ENCODE measurements at regions not wholly inside any gene's neighbourhood (a gene's known extent, or its start where the extent isn't known, plus 50 kb on each side); places are given as distances from the start of the nearest gene placed in this dataset.

DNA sequence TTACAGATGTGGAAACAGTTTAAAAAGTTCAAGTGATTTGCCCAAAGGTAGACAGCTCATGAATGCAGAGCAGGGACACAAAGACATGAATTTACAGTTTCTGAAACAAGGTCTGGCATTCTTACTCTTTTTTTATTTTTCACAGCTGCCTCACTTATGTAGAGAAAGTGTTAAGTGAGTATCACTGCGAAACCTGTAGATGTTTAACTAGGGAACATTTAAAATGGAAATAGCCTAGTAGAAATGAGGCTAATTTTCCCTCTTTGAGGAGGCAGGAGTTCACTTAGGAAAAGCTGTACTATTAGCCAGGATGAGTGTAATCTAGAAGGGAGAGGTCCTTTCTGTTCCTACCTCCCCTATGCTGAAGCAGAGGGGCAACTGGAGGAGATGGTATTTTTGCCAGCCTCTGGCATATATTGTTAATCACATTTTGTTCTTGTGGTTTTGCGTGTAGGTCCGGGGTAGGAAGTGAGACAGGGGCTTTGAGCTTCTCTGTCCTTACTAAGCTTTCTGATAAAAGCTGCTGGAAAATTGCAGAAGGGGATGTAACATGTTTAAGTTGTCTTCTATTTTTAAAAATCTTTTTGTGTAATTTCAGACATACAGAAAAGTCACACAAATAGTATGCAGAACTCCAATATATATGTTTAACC lies 492.8 kb upstream of the NR3C2 start:
- Histone ChIP-seq H2AFZ (ENCODE audit: low read depth, low read length, severe bottlenecking) (no peak overlapping the region), H3K9me2 (replicated peaks; ENCODE audit: insufficient read depth, low read length) (no peaks in the 10 kb centered on the region), H3K27me3 (ENCODE audit: low read length) (no peaks in the 10 kb centered on the region), H3K79me2 (ENCODE audit: insufficient read depth, low read length) (no peaks in the 10 kb centered on the region), H3F3A (ENCODE audit: insufficient read depth) (no peaks in the 10 kb centered on the region), H4K20me1 (ENCODE audit: low read depth, low read length) (no peaks in the 10 kb centered on the region), H3K27ac (ENCODE audit: low read depth, low read length) (no peak overlapping the region), H3K36me3 (ENCODE audit: low read length) (no peaks in the 10 kb centered on the region), H3K9me3 (ENCODE audit: insufficient read depth, low read length) (no peaks in the 10 kb centered on the region), H3K9ac (ENCODE audit: low read length) (no peak overlapping the region), H3K4me3 (ENCODE audit: insufficient read depth, low read length, poor library complexity, severe bottlenecking) (no peak overlapping the region), H3K4me2 (ENCODE audit: low read depth, low read length, poor library complexity, severe bottlenecking) (no peak overlapping the region)
- TF ChIP-seq EZH2phosphoT487 (conservative IDR thresholded peaks at IDR 0.05; ENCODE audit: low read length) (no peak), CTCF (IDR thresholded peaks at IDR 0.05; ENCODE audit: insufficient read depth, low read length, poor library complexity, severe bottlenecking) (no peak)

- Histone ChIP-seq H3K4me3 (ENCODE audit: insufficient read depth, low read length, poor library complexity, severe bottlenecking) (no peak overlapping the region), H3K9me2 (replicated peaks; ENCODE audit: insufficient read depth, low read length) (no peaks in the 10 kb centered on the region; the same call in 1 of the 2 replicates), H4K20me1 (ENCODE audit: low read depth, low read length) (no peaks in the 10 kb centered on the region), H2AFZ (ENCODE audit: low read depth, low read length, severe bottlenecking) (no peak overlapping the region), H3K79me2 (ENCODE audit: insufficient read depth, low read length) (no peaks in the 10 kb centered on the region), H3K36me3 (ENCODE audit: low read length) (no peaks in the 10 kb centered on the region), H3K27ac (ENCODE audit: low read depth, low read length) (no peak overlapping the region), H3F3A (ENCODE audit: insufficient read depth) (no peaks in the 10 kb centered on the region), H3K27me3 (ENCODE audit: low read length) (no peaks in the 10 kb centered on the region), H3K9me3 (ENCODE audit: insufficient read depth, low read length) (no peaks in the 10 kb centered on the region), H3K4me2 (ENCODE audit: low read depth, low read length, poor library complexity, severe bottlenecking) (no peak overlapping the region), H3K9ac (ENCODE audit: low read length) (no peak overlapping the region)
- no peak for TF ChIP-seq CTCF (IDR thresholded peaks at IDR 0.05; ENCODE audit: insufficient read depth, low read length, poor library complexity, severe bottlenecking)
- no peak for TF ChIP-seq EZH2phosphoT487 (conservative IDR thresholded peaks at IDR 0.05; ENCODE audit: low read length)
These were observed 484.4 kb upstream of the NR3C2 start for GRCh38 chr4:148926276-148927260.

DNA sequence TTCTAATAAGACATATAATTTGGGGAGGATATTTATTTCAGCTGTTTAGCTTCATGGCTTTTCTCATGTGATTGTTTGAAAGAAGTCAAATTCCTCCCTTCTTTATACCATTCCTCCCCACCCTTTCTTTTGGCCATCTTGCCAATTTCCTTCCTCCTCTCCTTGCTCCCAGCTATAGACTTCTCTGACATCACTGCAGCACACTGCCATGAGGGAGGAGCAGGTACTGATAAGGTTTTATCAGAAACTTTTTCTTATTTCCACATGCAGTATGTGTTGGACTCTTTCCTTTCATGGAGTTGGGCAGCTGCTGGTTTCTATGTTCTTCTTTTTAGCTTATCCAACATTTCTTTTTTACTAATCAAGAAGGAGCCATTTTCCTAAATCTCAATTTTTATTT lies 481.7 kb upstream of the NR3C2 start:
- H3K9me3 ChIP-seq (ENCODE audit: insufficient read depth, low read length) = no peaks in the 10 kb centered on the region
- H2AFZ ChIP-seq (ENCODE audit: low read depth, low read length, severe bottlenecking) = no peak overlapping the region
- no peaks in the 10 kb centered on the region for H3K36me3 ChIP-seq (ENCODE audit: low read length)
- no peaks in the 10 kb centered on the region for H3K79me2 ChIP-seq (ENCODE audit: insufficient read depth, low read length)
- H3K27me3 ChIP-seq (ENCODE audit: low read length) = no peaks in the 10 kb centered on the region
- no peaks in the 10 kb centered on the region for H4K20me1 ChIP-seq (ENCODE audit: low read depth, low read length)
- H3K4me3 ChIP-seq (ENCODE audit: insufficient read depth, low read length, poor library complexity, severe bottlenecking) = no peak overlapping the region
- H3F3A ChIP-seq (ENCODE audit: insufficient read depth) = no peaks in the 10 kb centered on the region
- H3K9me2 ChIP-seq (replicated peaks; ENCODE audit: insufficient read depth, low read length) = no peaks in the 10 kb centered on the region; the same call in 1 of the 2 replicates
- no peak overlapping the region for H3K27ac ChIP-seq (ENCODE audit: low read depth, low read length)
- no peak overlapping the region for H3K9ac ChIP-seq (ENCODE audit: low read length)
- TF ChIP-seq CTCF (IDR thresholded peaks at IDR 0.05; ENCODE audit: insufficient read depth, low read length, poor library complexity, severe bottlenecking) (no peak), EZH2phosphoT487 (conservative IDR thresholded peaks at IDR 0.05; ENCODE audit: low read length) (no peak)
- H3K4me2 ChIP-seq (ENCODE audit: low read depth, low read length, poor library complexity, severe bottlenecking) = no peak overlapping the region
